ENCODE measurements at regions not wholly inside any gene's neighbourhood (a gene's known extent, or its start where the extent isn't known, plus 50 kb on each side); places are given as distances from the start of the nearest gene placed in this dataset.
"Not testable (repeated sequence)": the region's sequence is repeated elsewhere in the genome, so short reads cannot be mapped to it uniquely, and the experiment has no call there.

GRCh38 chr9:22170556-22170955 lies 161.5 kb upstream of the CDKN2B start:
- no peak for DNase-seq (ENCODE audit: low read depth in 2 of 3, low spot score in 1 of 3)

GRCh38 chr9:22170990-22171670 lies 162.0 kb upstream of the CDKN2B start:
- no peak for DNase-seq (ENCODE audit: low read depth in 2 of 3, low spot score in 1 of 3)

GRCh38 chr9:22171691-22172090 lies 162.6 kb upstream of the CDKN2B start:
- no peak for DNase-seq (ENCODE audit: low read depth in 2 of 3, low spot score in 1 of 3)

- no peak for DNase-seq (ENCODE audit: low read depth in 2 of 3, low spot score in 1 of 3)
Observed at GRCh38 chr9:22173908-22174307, 164.8 kb upstream of the CDKN2B start.

- no peak for DNase-seq (ENCODE audit: low read depth in 2 of 3, low spot score in 1 of 3)
Observed at GRCh38 chr9:22175972-22176545, 167.0 kb upstream of the CDKN2B start.

GRCh38 chr9:22181021-22181420 lies 171.9 kb upstream of the CDKN2B start:
- not testable (repeated sequence) for DNase-seq (ENCODE audit: low read depth in 2 of 3, low spot score in 1 of 3)

GRCh38 chr9:22189471-22189870 lies 180.4 kb upstream of the CDKN2B start:
- no peak for DNase-seq (ENCODE audit: low read depth in 2 of 3, low spot score in 1 of 3)

DNA sequence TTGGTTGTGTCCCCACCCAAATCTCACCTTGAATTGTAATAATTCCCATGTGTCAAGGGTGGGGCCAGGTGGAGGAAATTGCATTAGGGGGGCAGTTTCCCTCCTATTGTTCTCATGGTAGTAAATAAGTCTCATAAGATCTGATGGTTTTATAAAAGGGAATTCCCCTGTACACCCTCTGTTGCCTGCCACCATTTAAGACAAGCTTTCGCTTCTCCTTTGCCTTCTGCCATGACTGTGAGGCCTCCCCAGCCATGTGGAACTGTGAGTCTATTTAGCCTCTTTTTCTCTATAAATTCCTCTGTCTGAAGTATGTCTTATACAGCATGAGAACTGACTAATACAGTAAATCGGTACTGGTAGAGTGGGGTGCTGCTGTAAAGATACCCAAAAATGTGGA lies 187.9 kb upstream of the CDKN2B start:
- not testable (repeated sequence) for DNase-seq (ENCODE audit: low read depth in 2 of 3, low spot score in 1 of 3)

DNA sequence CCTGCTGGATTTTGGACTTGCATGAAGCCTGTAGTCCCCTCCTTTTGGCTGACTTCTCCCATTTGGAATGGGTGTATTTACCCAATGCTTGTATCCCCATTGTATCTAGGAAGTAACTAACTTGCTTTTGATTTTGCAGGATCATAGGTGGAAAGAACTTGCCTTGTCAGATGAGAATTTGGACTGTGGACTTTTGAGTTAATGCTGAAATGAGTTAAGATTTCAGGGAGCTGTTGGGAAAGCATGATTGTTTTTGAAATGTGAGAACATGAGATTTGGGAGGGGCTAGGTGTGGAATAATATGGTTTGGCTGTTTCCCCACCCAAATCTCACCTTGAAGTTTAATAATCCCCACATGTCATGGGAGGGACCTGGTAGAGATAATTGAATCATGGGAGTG lies 189.6 kb upstream of the CDKN2B start:
- DNase-seq (ENCODE audit: low read depth in 2 of 3, low spot score in 1 of 3): no peak

DNA sequence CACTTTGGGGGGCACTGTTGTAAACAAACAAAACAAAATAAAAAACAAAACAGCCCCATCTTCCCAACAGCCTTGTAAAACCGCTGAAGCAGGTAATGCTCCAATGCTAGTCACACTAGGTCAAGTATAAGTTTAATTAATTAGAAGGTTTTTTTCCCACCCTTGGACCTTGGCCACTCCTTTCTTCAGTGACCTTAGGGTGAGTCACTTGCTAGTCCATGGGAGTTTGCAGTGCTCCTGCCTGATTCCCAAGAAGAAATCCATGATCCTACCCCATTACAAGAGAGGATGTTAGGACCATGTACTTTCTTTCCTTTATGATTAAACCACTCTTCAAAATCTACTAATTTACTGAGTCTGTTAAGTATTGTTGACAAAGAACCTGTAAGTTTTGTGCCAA lies 192.2 kb upstream of the CDKN2B start:
- no peak for DNase-seq (ENCODE audit: low read depth in 2 of 3, low spot score in 1 of 3)

GRCh38 chr9:22203371-22204138 lies 194.4 kb upstream of the CDKN2B start:
- no peak for DNase-seq (ENCODE audit: low read depth in 2 of 3, low spot score in 1 of 3)

GRCh38 chr9:22204240-22204639 lies 195.1 kb upstream of the CDKN2B start:
- DNase-seq (ENCODE audit: low read depth in 2 of 3, low spot score in 1 of 3): no peak

DNA sequence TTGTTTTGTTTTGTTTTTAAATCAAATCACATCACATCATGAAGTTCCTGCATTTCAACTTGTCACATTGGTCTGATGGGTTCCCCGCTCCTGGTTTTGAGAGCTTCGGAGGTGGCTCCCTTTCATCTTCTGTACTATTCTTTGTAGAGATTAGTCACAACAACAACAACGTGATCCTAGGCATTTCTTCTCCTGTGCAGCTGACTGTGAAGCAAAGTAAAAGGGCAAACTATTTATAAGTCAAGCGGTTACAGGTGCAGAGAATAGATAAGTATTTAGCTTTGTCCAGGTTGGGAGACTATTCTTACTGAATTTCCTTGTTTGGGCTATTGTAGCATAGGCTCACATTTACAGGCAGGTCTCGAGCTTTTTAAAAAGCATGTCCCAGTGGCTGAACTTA lies 197.7 kb upstream of the CDKN2B start:
- no peak for DNase-seq (ENCODE audit: low read depth in 2 of 3, low spot score in 1 of 3)

- no peak for DNase-seq (ENCODE audit: low read depth in 2 of 3, low spot score in 1 of 3)
Observed at GRCh38 chr9:22208846-22209585, 199.9 kb upstream of the CDKN2B start.

GRCh38 chr9:22210262-22210661 lies 201.2 kb upstream of the CDKN2B start:
- DNase-seq (ENCODE audit: low read depth in 2 of 3, low spot score in 1 of 3): peak in 1 of 3 donors; percentile 24

DNA sequence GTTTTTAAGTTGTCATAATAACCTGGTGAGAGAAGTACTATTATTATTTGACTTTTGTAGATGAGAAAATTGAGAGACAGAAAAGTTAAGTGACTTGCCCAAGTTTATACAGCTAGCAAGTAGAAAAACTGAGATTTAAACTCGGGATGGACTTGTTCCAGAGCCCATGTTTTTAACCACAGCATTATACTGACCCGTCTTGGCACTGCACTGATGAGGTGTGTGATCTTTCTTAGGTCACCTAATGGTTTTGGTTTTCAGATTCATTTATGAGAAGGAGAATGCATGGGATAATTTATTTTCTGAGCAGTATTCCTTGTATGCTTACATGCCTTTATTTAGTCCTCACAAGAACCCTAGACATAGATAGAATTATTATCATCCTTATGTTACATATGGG lies 201.8 kb upstream of the CDKN2B start:
- DNase-seq (ENCODE audit: low read depth in 2 of 3, low spot score in 1 of 3): no peak

- DNase-seq (ENCODE audit: low read depth in 2 of 3, low spot score in 1 of 3): no peak
Observed at GRCh38 chr9:22211588-22212360, 202.7 kb upstream of the CDKN2B start.

GRCh38 chr9:22214021-22214420 lies 204.9 kb upstream of the CDKN2B start:
- no peak for DNase-seq (ENCODE audit: low read depth in 2 of 3, low spot score in 1 of 3)

GRCh38 chr9:22214497-22215031 lies 205.5 kb upstream of the CDKN2B start:
- DNase-seq (ENCODE audit: low read depth in 2 of 3, low spot score in 1 of 3): no peak

DNA sequence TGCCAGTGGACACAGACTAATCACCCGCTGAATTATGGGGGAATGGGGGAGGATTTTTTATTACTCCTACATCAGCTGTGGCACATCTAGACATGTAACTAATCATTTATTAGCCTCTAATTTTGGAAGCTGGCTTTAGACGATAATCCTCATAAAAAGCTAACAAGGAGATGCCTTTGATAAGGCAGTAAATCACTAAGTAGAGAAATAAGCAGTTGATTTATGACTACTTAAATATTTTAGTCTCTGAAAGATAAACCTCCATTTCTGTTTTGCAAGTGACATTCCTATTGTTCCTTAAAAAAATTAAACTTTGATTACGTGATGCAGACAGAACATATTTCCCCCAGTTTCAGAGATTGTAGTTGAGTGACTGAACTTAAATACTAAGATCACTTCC lies 206.4 kb upstream of the CDKN2B start:
- no peak for DNase-seq (ENCODE audit: low read depth in 2 of 3, low spot score in 1 of 3)

- DNase-seq (ENCODE audit: low read depth in 2 of 3, low spot score in 1 of 3): no peak
Observed at GRCh38 chr9:22216730-22217172, 207.6 kb upstream of the CDKN2B start.
